GM21619 (cell line): ENCODE measurements at regions not wholly inside any gene's neighbourhood (a gene's known extent, or its start where the extent isn't known, plus 50 kb on each side); places are given as distances from the start of the nearest gene placed in this dataset.
"Not testable (repeated sequence)": the region's sequence is repeated elsewhere in the genome, so short reads cannot be mapped to it uniquely, and the experiment has no call there.

Experiments used
- ATAC-seq: cut with Tn5 transposase; IDR thresholded peaks from one replicate; pipeline ENCODE4 v1.9.1; 2021; ENCODE audit not compliant: unreplicated experiment

GRCh38 chr4:111020961-111021360 lies 398.1 kb upstream of the PITX2 start:
- ATAC-seq = no peak

GRCh38 chr4:111022758-111023157 lies 399.9 kb upstream of the PITX2 start:
- ATAC-seq = no peak

GRCh38 chr4:111027526-111027925 lies 404.6 kb upstream of the PITX2 start:
- ATAC-seq = no peak

GRCh38 chr4:111028795-111029194 lies 405.9 kb upstream of the PITX2 start:
- no peak for ATAC-seq

GRCh38 chr4:111031001-111031579 lies 408.2 kb upstream of the PITX2 start:
- ATAC-seq = no peak

GRCh38 chr4:111031596-111031995 lies 408.7 kb upstream of the PITX2 start:
- ATAC-seq = no peak

GRCh38 chr4:111037591-111038360 lies 414.9 kb upstream of the PITX2 start:
- ATAC-seq = no peak

- no peak for ATAC-seq
Observed at GRCh38 chr4:111040904-111041303, 418.0 kb upstream of the PITX2 start.

GRCh38 chr4:111043286-111043685 lies 420.4 kb upstream of the PITX2 start:
- ATAC-seq = no peak

GRCh38 chr4:111045992-111046391 lies 423.1 kb upstream of the PITX2 start:
- no peak for ATAC-seq

- ATAC-seq = no peak
Observed at GRCh38 chr4:111046811-111047210, 423.9 kb upstream of the PITX2 start.

GRCh38 chr4:111048316-111048715 lies 425.4 kb upstream of the PITX2 start:
- ATAC-seq = no peak

GRCh38 chr4:111064342-111064993 lies 441.6 kb upstream of the PITX2 start:
- no peak for ATAC-seq

- ATAC-seq = no peak
Observed at GRCh38 chr4:111066001-111066400, 443.1 kb upstream of the PITX2 start.

GRCh38 chr4:111066447-111066846 lies 443.6 kb upstream of the PITX2 start:
- no peak for ATAC-seq

GRCh38 chr4:111066887-111067286 lies 444.0 kb upstream of the PITX2 start:
- ATAC-seq = no peak

GRCh38 chr4:111068883-111069282 lies 446.0 kb upstream of the PITX2 start:
- ATAC-seq = no peak

- no peak for ATAC-seq
Observed at GRCh38 chr4:111070390-111070789, 447.5 kb upstream of the PITX2 start.

GRCh38 chr4:111074523-111075114 lies 451.7 kb upstream of the PITX2 start:
- ATAC-seq = no peak

GRCh38 chr4:111076299-111076698 lies 453.4 kb upstream of the PITX2 start:
- not testable (repeated sequence) for ATAC-seq

GRCh38 chr4:111108153-111108552 lies 485.3 kb upstream of the PITX2 start:
- no peak for ATAC-seq

GRCh38 chr4:111113591-111113990 lies 490.7 kb upstream of the PITX2 start:
- ATAC-seq = no peak
